ENCODE measurements at regions not wholly inside any gene's neighbourhood (a gene's known extent, or its start where the extent isn't known, plus 50 kb on each side); places are given as distances from the start of the nearest gene placed in this dataset.
"Not testable (repeated sequence)": the region's sequence is repeated elsewhere in the genome, so short reads cannot be mapped to it uniquely, and the experiment has no call there.

GRCh38 chr2:104979786-104980185 is 58.1 kb upstream of the MRPS9 start:
- DNase-seq, result not testable (repeated sequence)

GRCh38 chr2:104982111-104982510 is 55.8 kb upstream of the MRPS9 start:
- DNase-seq, result no peak
